Mucosa of rectum (tissue), 2 donors: ENCODE measurements at regions not wholly inside any gene's neighbourhood (a gene's known extent, or its start where the extent isn't known, plus 50 kb on each side); places are given as distances from the start of the nearest gene placed in this dataset.
"Not testable (repeated sequence)": the region's sequence is repeated elsewhere in the genome, so short reads cannot be mapped to it uniquely, and the experiment has no call there.

Source experiments
- H3K27ac ChIP-seq, 2 donors: one replicate each; pipeline ENCODE4 v1.7.0; 2013; ENCODE audit warnings: inconsistent platforms in 2 of 2, low read depth in 2 of 2, low read length in 2 of 2
- H3K27me3 ChIP-seq, 2 donors: one replicate each; pipeline ENCODE4 v1.7.0; 2013; ENCODE audit warnings: low read length in 2 of 2; ENCODE audit not compliant: control insufficient read depth in 2 of 2, insufficient read depth in 2 of 2
- H3K36me3 ChIP-seq, 2 donors: one replicate each; pipeline ENCODE4 v1.7.0; 2013; ENCODE audit warnings: low read length in 2 of 2; ENCODE audit not compliant: control insufficient read depth in 2 of 2, insufficient read depth in 2 of 2
- H3K4me1 ChIP-seq, 2 donors: one replicate each; pipeline ENCODE4 v1.7.0; 2013; ENCODE audit warnings: low read length in 2 of 2, mild to moderate bottlenecking in 1 of 2; ENCODE audit not compliant: control insufficient read depth in 2 of 2, insufficient read depth in 2 of 2
- H3K4me3 ChIP-seq, 2 donors: one replicate each; pipeline ENCODE4 v1.7.0; 2013; ENCODE audit warnings: low read length in 2 of 2
- H3K9ac ChIP-seq, 2 donors: one replicate each; pipeline ENCODE4 v1.7.0; 2013; ENCODE audit warnings: low read length in 2 of 2, low read depth in 1 of 2, mild to moderate bottlenecking in 1 of 2
- H3K9me3 ChIP-seq, 2 donors: one replicate each; pipeline ENCODE4 v1.7.0; 2013; ENCODE audit warnings: low read length in 2 of 2; ENCODE audit not compliant: control insufficient read depth in 2 of 2
- donor health status: healthy.
- donor health status: Normal muscosa, but diverticular disease.

- H3K9ac ChIP-seq, result no peak overlapping the region
- H3K4me3 ChIP-seq, result no peak overlapping the region
- H3K9me3 ChIP-seq, result no peaks in the 10 kb centered on the region
- H3K36me3 ChIP-seq, result no peaks in the 10 kb centered on the region
- H3K27ac ChIP-seq, result peak overlapping the region; percentile 39 to 72
- H3K4me1 ChIP-seq, result peaks cover 5 to 9% of the 10 kb centered on the region in 2 donors
- no peaks in the 10 kb centered on the region for H3K27me3 ChIP-seq
Measured at GRCh38 chr1:8120693-8121260, 94.7 kb upstream of the ERRFI1 start.

- H3K9ac ChIP-seq, H3K4me3 ChIP-seq, H3K9me3 ChIP-seq, H3K4me1 ChIP-seq, H3K27me3 ChIP-seq, H3K36me3 ChIP-seq: not testable (repeated sequence)
- peak overlapping the region in 1 of 2 donors; percentile 61 for H3K27ac ChIP-seq
Measured at GRCh38 chr1:8118736-8119135, 92.6 kb upstream of the ERRFI1 start.

GRCh38 chr1:8118031-8118451 is 91.9 kb upstream of the ERRFI1 start:
- H3K9me3 ChIP-seq, result no peaks in the 10 kb centered on the region
- H3K36me3 ChIP-seq, result no peaks in the 10 kb centered on the region
- H3K27me3 ChIP-seq, result no peaks in the 10 kb centered on the region
- no peak overlapping the region for H3K4me3 ChIP-seq
- H3K27ac ChIP-seq, result peak overlapping the region; percentile 8 to 61
- H3K4me1 ChIP-seq, result peaks cover 5 to 9% of the 10 kb centered on the region in 2 donors
- H3K9ac ChIP-seq, result no peak overlapping the region

- Histone ChIP-seq H3K36me3 (no peaks in the 10 kb centered on the region), H3K9ac (no peak overlapping the region), H3K4me3 (no peak overlapping the region), H3K4me1 (peaks cover 5 to 9% of the 10 kb centered on the region in 2 donors), H3K27me3 (no peaks in the 10 kb centered on the region), H3K9me3 (no peaks in the 10 kb centered on the region), H3K27ac (peak overlapping the region; percentile 67 to 71)
Measured at GRCh38 chr1:8116894-8117264, 90.8 kb upstream of the ERRFI1 start.

GRCh38 chr1:8115769-8116167 is 89.7 kb upstream of the ERRFI1 start:
- no peak overlapping the region for H3K4me3 ChIP-seq
- H3K4me1 ChIP-seq, result peaks cover 5 to 7% of the 10 kb centered on the region in 2 donors
- peak overlapping the region; percentile 67 to 71 for H3K27ac ChIP-seq
- no peaks in the 10 kb centered on the region for H3K36me3 ChIP-seq
- no peak overlapping the region for H3K9ac ChIP-seq
- no peaks in the 10 kb centered on the region for H3K9me3 ChIP-seq
- no peaks in the 10 kb centered on the region for H3K27me3 ChIP-seq

GRCh38 chr1:8115031-8115768 is 89.1 kb upstream of the ERRFI1 start:
- H3K4me1 ChIP-seq, result peaks cover 2 to 5% of the 10 kb centered on the region in 2 donors
- H3K9ac ChIP-seq, result no peak overlapping the region
- H3K36me3 ChIP-seq, result no peaks in the 10 kb centered on the region
- H3K27me3 ChIP-seq, result no peaks in the 10 kb centered on the region
- H3K4me3 ChIP-seq, result no peak overlapping the region
- peak overlapping the region in 1 of 2 donors; percentile 67 for H3K27ac ChIP-seq
- H3K9me3 ChIP-seq, result no peaks in the 10 kb centered on the region

- Histone ChIP-seq H3K9me3 (peaks cover 0 to 2% of the 10 kb centered on the region in 2 donors), H3K27ac (no peak overlapping the region), H3K27me3 (no peaks in the 10 kb centered on the region), H3K9ac (no peak overlapping the region), H3K36me3 (no peaks in the 10 kb centered on the region), H3K4me1 (peaks cover 2 to 5% of the 10 kb centered on the region in 2 donors), H3K4me3 (no peak overlapping the region)
Measured at GRCh38 chr1:8113262-8114220, 87.4 kb upstream of the ERRFI1 start.

- H3K9ac ChIP-seq, result no peak overlapping the region
- no peaks in the 10 kb centered on the region for H3K36me3 ChIP-seq
- H3K4me3 ChIP-seq, result no peak overlapping the region
- H3K27ac ChIP-seq, result no peak overlapping the region
- H3K27me3 ChIP-seq, result no peaks in the 10 kb centered on the region
- H3K9me3 ChIP-seq, result peaks cover 0 to 2% of the 10 kb centered on the region in 2 donors
- peaks cover 2 to 5% of the 10 kb centered on the region in 2 donors for H3K4me1 ChIP-seq
Measured at GRCh38 chr1:8112611-8113261, 86.6 kb upstream of the ERRFI1 start.

GRCh38 chr1:8111560-8111959 is 85.5 kb upstream of the ERRFI1 start:
- Histone ChIP-seq H3K27ac (no peak overlapping the region), H3K9ac (no peak overlapping the region), H3K27me3 (no peaks in the 10 kb centered on the region), H3K36me3 (no peaks in the 10 kb centered on the region), H3K4me3 (no peak overlapping the region), H3K9me3 (peaks cover 0 to 2% of the 10 kb centered on the region in 2 donors), H3K4me1 (peaks cover 0 to 3% of the 10 kb centered on the region in 2 donors)
